Tibial nerve (tissue), 4 donors: ENCODE measurements at regions not wholly inside any gene's neighbourhood (a gene's known extent, or its start where the extent isn't known, plus 50 kb on each side); places are given as distances from the start of the nearest gene placed in this dataset.

Source experiments
- EP300 ChIP-seq, 2 donors: sonication (generic); formaldehyde crosslinking; IDR thresholded peaks; one replicate each; pipeline ENCODE4 v1.6.1; 2017; ENCODE audit warnings: antibody characterized with exemption in 2 of 2, mild to moderate bottlenecking in 1 of 2
- POLR2A ChIP-seq, 2 donors: fragments of 450-650 bp; IDR thresholded peaks; one replicate each; pipeline ENCODE4 v1.6.1; 2017; ENCODE audit warnings: antibody characterized with exemption in 2 of 2, mild to moderate bottlenecking in 2 of 2, moderate library complexity in 2 of 2
- TF ChIP-seq, protein P1 (sequence below), 5 experiments: fragments of 200-600 bp in 3 of 5; fragments of 450-650 bp in 2 of 5; sonication (generic) in 3 of 5; IDR thresholded peaks; one replicate each; pipeline ENCODE4 v1.5.1; 2016 to 2019; ENCODE audit warnings: antibody characterized with exemption in 5 of 5, mild to moderate bottlenecking in 3 of 5, moderate library complexity in 2 of 5

DNA sequence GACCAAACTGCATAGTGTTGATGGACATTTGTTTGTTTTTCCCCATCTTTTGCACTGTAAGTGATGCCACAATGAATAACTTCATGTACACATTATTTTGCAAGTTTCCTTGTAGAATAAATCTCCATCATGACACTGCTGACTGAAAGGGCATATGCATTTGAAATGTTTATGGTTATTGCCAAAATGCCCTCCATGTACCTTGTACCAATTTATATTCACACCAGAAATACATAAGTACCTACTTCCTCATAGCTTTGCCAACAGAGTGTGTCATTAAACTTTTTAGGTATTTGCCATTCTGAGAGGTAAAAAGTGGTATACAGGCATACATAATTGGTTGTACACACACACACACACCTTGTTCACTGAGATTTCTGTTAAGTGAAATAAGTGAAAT lies 361.0 kb upstream of the PCSK5 start:
- TF ChIP-seq, protein P1, sequence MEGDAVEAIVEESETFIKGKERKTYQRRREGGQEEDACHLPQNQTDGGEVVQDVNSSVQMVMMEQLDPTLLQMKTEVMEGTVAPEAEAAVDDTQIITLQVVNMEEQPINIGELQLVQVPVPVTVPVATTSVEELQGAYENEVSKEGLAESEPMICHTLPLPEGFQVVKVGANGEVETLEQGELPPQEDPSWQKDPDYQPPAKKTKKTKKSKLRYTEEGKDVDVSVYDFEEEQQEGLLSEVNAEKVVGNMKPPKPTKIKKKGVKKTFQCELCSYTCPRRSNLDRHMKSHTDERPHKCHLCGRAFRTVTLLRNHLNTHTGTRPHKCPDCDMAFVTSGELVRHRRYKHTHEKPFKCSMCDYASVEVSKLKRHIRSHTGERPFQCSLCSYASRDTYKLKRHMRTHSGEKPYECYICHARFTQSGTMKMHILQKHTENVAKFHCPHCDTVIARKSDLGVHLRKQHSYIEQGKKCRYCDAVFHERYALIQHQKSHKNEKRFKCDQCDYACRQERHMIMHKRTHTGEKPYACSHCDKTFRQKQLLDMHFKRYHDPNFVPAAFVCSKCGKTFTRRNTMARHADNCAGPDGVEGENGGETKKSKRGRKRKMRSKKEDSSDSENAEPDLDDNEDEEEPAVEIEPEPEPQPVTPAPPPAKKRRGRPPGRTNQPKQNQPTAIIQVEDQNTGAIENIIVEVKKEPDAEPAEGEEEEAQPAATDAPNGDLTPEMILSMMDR (IDR thresholded peaks at IDR 0.05), result no peak
- TF ChIP-seq POLR2A (IDR thresholded peaks at IDR 0.05) (no peak), EP300 (IDR thresholded peaks at IDR 0.05) (no peak)
